IPS-15b (cell line): ENCODE measurements at regions not wholly inside any gene's neighbourhood (a gene's known extent, or its start where the extent isn't known, plus 50 kb on each side); places are given as distances from the start of the nearest gene placed in this dataset.

Experiments used
- H3K27me3 ChIP-seq: one replicate; pipeline ENCODE4 v1.6.1; 2013; ENCODE audit warnings: low read length; ENCODE audit not compliant: control insufficient read depth, insufficient read depth
- H3K36me3 ChIP-seq: one replicate; pipeline ENCODE4 v1.6.1; 2013; ENCODE audit warnings: low read length; ENCODE audit not compliant: control insufficient read depth, insufficient read depth
- H3K4me1 ChIP-seq: one replicate; pipeline ENCODE4 v1.6.1; 2013; ENCODE audit warnings: mild to moderate bottlenecking, low read length; ENCODE audit not compliant: control insufficient read depth, insufficient read depth
- H3K4me3 ChIP-seq: one replicate; pipeline ENCODE4 v1.5.1; 2013; ENCODE audit warnings: low read depth, low read length
- H3K9ac ChIP-seq: one replicate; pipeline ENCODE4 v1.6.1; 2013; ENCODE audit warnings: low read depth, mild to moderate bottlenecking, low read length
- H3K9me3 ChIP-seq: one replicate; pipeline ENCODE4 v1.6.1; 2013; ENCODE audit warnings: mild to moderate bottlenecking, low read length; ENCODE audit not compliant: control insufficient read depth, insufficient read depth

GRCh38 chrX:119996069-119996468, 52.5 kb upstream of the NKAP start:
- Histone ChIP-seq H3K9ac (no peak overlapping the region), H3K4me1 (no peaks in the 10 kb centered on the region), H3K27me3 (peaks cover 93% of the 10 kb centered on the region), H3K4me3 (no peak overlapping the region), H3K9me3 (no peaks in the 10 kb centered on the region), H3K36me3 (no peaks in the 10 kb centered on the region)
